Activated naive CD4-positive, alpha-beta T cell treated with anti-CD3 and anti-CD28 coated beads, Interleukin-2, amount 10 ng/mL, durations not matched to agents 7 days and 5 days (primary cell): ENCODE measurements at regions not wholly inside any gene's neighbourhood (a gene's known extent, or its start where the extent isn't known, plus 50 kb on each side); places are given as distances from the start of the nearest gene placed in this dataset.

Experiments used
- CTCF ChIA-PET: fragments of 350-600 bp; sonication (Branson Sonifier 250); formaldehyde crosslinking; loops from one replicate; lab custom pipeline; 2021; ENCODE audit warnings: antibody characterized with exemption; lab: Charles Lee
- DNase-seq: peaks from one replicate; pipeline ENCODE4 v3.0.0-alpha.2; 2020
- H3K27ac Mint-ChIP-seq: one replicate; pipeline ENCODE4 v1.8.0; 2021; ENCODE audit warnings: mild to moderate bottlenecking, moderate library complexity, mixed read lengths
- H3K27me3 Mint-ChIP-seq: one replicate; pipeline ENCODE4 v1.8.0; 2021; ENCODE audit warnings: mild to moderate bottlenecking, mixed read lengths
- H3K36me3 Mint-ChIP-seq: one replicate; pipeline ENCODE4 v1.8.0; 2021; ENCODE audit warnings: mixed read lengths
- H3K4me1 Mint-ChIP-seq: one replicate; pipeline ENCODE4 v1.8.0; 2021; ENCODE audit warnings: mixed read lengths
- H3K4me3 Mint-ChIP-seq: one replicate; pipeline ENCODE4 v1.8.0; 2021; ENCODE audit warnings: mild to moderate bottlenecking, moderate library complexity, mixed read lengths
- H3K9me3 Mint-ChIP-seq: one replicate; pipeline ENCODE4 v1.8.0; 2021; ENCODE audit warnings: mixed read lengths

DNA sequence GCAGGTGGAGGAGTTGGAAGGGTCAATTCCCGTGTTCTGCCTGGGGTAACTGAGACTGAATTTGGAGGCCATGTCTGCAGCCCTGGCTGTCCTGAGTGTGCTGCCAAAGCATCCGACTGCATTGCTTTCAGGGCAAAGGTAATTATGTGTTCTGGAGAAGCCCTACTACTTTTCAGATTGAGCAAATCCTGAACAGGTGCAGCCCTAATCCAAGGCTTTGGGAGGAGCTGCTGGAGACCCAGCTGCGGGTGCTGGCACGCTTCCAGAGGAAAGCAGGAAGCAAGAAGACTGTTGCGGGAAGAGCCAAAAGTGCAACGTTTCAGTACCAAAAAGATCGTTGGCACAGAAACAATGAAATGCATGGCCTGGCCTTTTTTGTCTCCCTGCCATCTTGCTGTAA, 73.7 kb upstream of the NRIP1 start:
- Mint-ChIP-seq H3K27ac (no peak overlapping the region), H3K4me1 (no peaks in the 10 kb centered on the region), H3K9me3 (no peaks in the 10 kb centered on the region), H3K4me3 (no peak overlapping the region), H3K36me3 (no peaks in the 10 kb centered on the region), H3K27me3 (peaks cover 8% of the 10 kb centered on the region)
- no peak for DNase-seq
- CTCF ChIA-PET: interaction anchor here (1.2 kb wide), 1 partner anchor 382 kb away, joined by 3 read pairs; no protein-coding TSS in a partner anchor

DNA sequence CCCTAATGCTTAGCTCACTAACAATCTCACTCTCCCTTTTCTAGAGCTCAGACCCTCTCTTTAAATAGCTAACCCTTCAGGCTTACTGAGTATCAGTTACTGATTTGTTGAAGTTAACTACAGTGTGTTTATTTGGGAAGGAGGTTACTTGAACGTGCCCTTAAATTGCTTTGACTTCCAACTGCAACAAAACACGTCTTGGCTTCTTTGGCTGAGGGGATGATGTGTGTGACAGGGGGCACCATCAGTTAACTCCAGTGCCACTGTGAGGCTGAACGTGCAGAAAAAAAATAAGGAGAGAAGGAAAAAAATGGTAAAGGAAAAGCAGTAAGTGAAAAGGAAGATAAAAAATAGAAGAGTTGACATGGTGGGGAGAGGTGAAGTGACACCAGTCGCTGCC, 75.1 kb upstream of the NRIP1 start:
- no peak overlapping the region for H3K4me3 Mint-ChIP-seq
- no peaks in the 10 kb centered on the region for H3K36me3 Mint-ChIP-seq
- H3K27ac Mint-ChIP-seq: no peak overlapping the region
- no peak for DNase-seq
- H3K4me1 Mint-ChIP-seq: no peaks in the 10 kb centered on the region
- H3K27me3 Mint-ChIP-seq: peaks cover 8% of the 10 kb centered on the region
- CTCF ChIA-PET: no interaction called here
- no peaks in the 10 kb centered on the region for H3K9me3 Mint-ChIP-seq

DNA sequence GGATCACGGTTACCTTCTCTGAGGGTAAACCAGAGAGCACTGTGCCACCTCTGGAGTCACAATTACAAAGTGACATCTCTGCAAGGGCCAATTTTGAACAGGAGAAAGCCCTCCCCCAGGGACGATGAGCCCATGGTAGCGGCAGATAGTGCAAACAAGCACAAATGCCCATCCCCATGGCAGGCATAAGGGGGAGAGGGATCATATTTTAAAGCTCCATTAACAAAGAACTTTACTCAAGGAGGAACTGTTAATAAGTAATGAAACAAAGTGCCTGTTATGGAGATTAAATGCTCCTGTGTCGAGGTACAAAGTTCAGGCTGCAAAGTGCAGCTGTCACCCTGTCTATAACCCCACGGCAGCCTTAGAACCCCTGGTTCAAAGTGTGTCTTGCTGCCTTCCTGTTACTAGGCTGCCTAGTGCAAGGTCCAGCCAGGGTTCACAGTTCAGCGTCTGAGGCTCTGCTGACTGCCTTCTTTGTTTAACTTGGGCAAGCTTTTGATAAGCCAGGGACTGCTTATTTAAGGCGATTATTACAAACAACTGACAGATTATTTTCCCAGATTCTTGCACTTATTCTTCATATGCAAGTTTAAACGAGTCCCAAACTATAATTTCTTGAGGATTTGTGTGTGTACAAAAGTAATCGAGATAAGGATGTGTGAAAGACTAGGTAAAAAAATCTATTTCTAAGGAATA, 75.7 kb upstream of the NRIP1 start:
- Mint-ChIP-seq H3K9me3 (no peaks in the 10 kb centered on the region), H3K27ac (no peak overlapping the region), H3K4me1 (no peaks in the 10 kb centered on the region), H3K27me3 (peaks cover 8% of the 10 kb centered on the region), H3K4me3 (no peak overlapping the region), H3K36me3 (no peaks in the 10 kb centered on the region)
- CTCF ChIA-PET: no interaction called here
- DNase-seq: no peak

DNA sequence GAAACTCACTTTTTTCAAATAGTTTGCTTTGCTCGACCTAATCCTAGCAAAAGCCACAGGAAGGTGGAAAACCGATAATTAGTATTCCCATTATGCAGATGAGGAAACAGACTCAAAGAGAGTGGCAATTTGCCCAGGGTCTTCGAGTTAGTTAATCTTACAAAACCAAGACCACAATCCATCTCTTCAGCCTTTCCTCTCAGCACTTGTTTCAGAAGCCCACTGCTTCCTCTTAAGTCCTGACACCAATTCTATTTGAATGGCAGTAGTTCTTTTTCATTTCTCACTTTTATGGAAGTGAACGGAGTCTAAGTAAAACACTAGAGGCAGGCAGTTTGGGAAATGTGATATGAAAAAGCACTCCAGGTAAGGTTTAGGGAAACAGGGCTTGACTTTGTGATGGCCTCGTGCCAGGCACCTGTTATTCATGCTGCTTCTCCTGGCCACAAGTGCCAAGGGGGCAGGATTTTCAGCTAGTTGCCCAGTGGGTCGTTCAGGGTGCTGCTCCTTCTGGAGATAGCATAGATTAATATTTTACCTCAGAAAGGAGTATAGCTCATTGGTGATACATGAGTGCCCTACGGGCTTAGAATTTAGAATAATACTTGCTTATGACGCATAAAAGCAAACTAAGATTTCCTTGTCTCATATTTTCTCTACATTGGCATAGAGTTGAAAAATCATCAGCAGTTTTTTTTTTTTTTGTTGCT, 76.6 kb upstream of the NRIP1 start:
- Mint-ChIP-seq H3K9me3 (no peaks in the 10 kb centered on the region), H3K27me3 (peaks cover 8% of the 10 kb centered on the region), H3K27ac (no peak overlapping the region), H3K4me3 (no peak overlapping the region), H3K4me1 (no peaks in the 10 kb centered on the region), H3K36me3 (no peaks in the 10 kb centered on the region)
- CTCF ChIA-PET: no interaction called here
- no peak for DNase-seq

DNA sequence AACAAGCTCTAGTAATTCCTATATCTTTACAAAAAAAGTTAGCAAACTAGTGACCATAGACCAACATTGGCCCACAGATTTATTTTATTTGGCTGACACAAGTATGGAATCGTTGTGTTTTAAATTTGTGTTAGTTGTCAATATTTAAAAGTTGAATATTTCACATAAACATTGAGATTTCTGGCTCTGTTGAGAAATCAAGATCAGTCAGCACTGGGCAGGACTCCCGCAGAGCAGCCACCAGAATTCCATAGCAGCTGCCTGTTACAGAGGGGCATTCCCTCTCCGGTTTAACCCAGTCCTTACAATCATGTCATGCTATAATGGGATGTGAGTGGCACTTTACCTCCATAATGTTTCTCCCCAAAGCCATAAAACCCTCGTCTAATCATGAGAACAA, 79.2 kb upstream of the NRIP1 start:
- H3K4me3 Mint-ChIP-seq: no peak overlapping the region
- H3K9me3 Mint-ChIP-seq: no peaks in the 10 kb centered on the region
- no peak overlapping the region for H3K27ac Mint-ChIP-seq
- no peak for DNase-seq
- no peaks in the 10 kb centered on the region for H3K4me1 Mint-ChIP-seq
- H3K27me3 Mint-ChIP-seq: peaks cover 3% of the 10 kb centered on the region
- H3K36me3 Mint-ChIP-seq: no peaks in the 10 kb centered on the region
- CTCF ChIA-PET: no interaction called here

DNA sequence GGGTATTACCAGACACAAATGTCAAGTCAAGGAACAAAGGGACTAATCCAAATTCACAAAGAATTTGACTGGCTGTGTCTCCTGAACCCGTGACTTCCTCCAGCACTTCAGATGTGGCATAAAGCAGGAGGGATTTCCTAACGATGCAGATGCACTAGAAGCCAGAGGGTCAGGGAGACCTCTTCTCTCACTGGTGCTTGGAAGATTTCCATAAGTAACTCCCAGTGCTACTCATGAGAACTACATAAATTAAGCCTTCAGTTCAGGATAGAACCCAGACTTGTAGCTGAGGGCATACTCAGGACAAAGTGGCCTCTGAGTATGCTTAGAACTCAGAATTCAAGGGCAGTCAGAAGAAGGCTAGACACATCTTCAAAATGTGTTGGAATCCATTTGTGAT, 83.6 kb upstream of the NRIP1 start:
- no peak overlapping the region for H3K27ac Mint-ChIP-seq

DNA sequence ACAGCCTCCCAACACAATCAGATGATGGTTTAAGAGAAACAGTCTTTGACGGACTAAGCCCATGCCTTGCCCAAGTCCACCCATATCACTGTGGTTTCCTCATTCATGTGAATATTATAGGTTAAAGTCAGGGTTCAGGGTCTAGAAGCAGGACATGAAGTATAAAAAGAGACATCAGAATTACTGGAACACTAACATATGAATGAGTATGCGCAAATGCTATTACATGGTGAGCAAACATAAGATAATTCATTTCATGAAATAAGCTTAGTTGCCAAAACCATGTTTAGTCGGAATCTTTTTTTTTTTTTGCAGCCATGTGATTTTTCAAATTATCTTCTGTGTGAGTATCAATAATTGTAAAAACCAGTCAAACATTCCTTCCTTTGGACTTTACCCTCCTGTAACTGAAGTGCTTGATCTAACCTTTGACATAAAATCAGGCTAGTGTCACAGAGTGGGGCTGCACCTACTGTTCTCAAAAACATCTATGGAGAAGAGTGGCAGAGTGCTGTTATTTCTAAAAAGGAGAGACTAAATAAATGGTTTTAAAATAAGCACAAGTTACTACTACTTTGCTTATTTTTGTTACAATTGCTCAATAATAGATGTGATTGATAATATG, 84.9 kb upstream of the NRIP1 start:
- H3K27me3 Mint-ChIP-seq: no peaks in the 10 kb centered on the region
- no peak overlapping the region for H3K4me3 Mint-ChIP-seq
- H3K9me3 Mint-ChIP-seq: no peaks in the 10 kb centered on the region
- H3K27ac Mint-ChIP-seq: no peak overlapping the region
- DNase-seq: no peak
- CTCF ChIA-PET: no interaction called here
- H3K36me3 Mint-ChIP-seq: no peaks in the 10 kb centered on the region
- no peaks in the 10 kb centered on the region for H3K4me1 Mint-ChIP-seq

More for the DNA sequence above, 83.6 kb upstream of the NRIP1 start:
- H3K4me1 Mint-ChIP-seq: no peaks in the 10 kb centered on the region
- CTCF ChIA-PET: no interaction called here
- no peaks in the 10 kb centered on the region for H3K27me3 Mint-ChIP-seq
- no peak overlapping the region for H3K4me3 Mint-ChIP-seq
- H3K36me3 Mint-ChIP-seq: no peaks in the 10 kb centered on the region
- no peak for DNase-seq
- no peaks in the 10 kb centered on the region for H3K9me3 Mint-ChIP-seq

DNA sequence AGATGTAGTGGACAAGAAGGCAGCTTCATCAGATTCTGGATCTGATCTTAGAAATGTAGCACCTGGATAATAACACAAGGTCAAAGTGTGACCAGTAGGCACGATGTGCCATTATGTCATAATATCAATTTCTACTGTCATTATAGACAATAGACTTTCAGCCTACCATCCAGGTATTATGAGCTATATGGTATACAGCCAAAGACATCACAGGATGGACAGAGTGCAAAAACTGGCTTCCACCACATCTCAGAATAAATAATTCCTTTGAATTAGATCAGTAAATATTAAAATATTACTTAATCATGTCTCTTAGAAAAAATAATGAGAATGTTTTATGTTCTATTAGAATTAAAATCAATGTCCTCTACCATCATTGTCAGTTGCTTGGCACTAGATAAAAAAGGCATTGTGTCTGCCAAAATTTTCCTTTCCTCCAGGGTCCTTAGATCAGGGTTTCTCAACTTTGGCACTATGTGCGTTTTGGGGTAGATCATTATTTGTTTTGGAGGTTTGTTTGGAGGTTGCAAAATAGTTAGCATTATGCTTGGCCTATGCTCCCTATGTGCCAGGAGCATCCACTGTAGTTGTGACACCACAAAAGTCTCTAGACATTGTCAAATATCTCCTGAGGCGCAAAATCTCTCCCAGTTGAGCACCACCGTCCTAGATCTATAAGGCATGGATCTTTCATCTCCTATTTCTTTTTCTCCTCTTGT, 86.7 kb upstream of the NRIP1 start:
- DNase-seq: no peak
- Mint-ChIP-seq H3K27me3 (no peaks in the 10 kb centered on the region), H3K4me3 (no peak overlapping the region), H3K27ac (no peak overlapping the region), H3K9me3 (no peaks in the 10 kb centered on the region), H3K4me1 (no peaks in the 10 kb centered on the region), H3K36me3 (no peaks in the 10 kb centered on the region)
- CTCF ChIA-PET: interaction anchor here (0.6 kb wide), 1 partner anchor 745 kb away, joined by 3 read pairs; no protein-coding TSS in a partner anchor

DNA sequence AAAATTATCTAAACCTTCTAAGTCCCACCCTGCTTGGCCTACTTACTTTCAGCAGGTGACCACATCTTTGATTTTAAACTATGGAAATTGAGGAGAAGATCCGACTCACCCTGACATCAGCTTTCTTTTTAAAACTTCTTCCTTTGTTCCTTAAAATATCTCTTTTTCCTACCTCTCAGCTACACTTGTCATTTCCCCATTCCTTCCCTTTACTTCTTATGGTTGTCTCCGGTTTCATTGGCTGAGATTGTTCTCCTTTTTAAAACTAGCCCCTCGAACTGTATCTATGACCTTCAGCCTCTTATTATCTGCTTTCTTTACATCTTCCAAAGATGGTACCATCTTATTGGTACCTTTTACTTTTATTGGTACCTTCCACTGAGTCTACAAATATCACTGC, 87.8 kb upstream of the NRIP1 start:
- Mint-ChIP-seq H3K27ac (no peak overlapping the region), H3K9me3 (peaks cover 3% of the 10 kb centered on the region)
- CTCF ChIA-PET: no interaction called here

DNA sequence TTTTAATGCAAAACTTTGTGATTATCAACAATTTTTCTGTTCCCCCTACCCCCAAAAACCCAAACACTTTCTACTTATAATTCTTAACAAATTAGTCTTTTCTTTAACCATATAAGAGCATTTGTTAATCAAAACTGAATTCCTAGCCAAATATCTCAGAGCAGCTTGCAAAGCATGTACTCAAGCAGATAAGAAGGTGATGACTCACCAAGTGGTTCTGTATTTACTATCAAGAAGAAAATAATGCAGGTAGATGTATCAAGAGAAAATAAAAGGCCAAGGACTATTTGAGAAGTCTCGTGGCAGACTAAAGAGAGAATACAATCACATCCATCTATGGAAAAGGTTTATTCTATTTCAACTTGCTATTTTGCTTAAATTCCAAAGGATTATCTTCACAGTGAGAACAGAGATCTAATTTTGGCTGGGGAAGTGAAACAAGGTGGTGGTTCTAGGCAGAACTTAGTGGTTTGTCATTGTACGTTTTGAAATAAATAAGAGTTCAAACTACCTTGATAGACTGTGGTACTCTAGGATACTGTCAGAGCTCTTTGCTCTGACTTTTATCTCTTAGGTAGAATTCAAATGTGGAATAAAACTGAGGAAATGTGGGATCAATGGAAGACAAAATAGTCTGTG, 94.7 kb upstream of the NRIP1 start:
- no peaks in the 10 kb centered on the region for H3K36me3 Mint-ChIP-seq
- no peak overlapping the region for H3K4me3 Mint-ChIP-seq
- no peaks in the 10 kb centered on the region for H3K27me3 Mint-ChIP-seq
- no peak for DNase-seq
- CTCF ChIA-PET: no interaction called here
- H3K9me3 Mint-ChIP-seq: peaks cover 5% of the 10 kb centered on the region
- no peak overlapping the region for H3K27ac Mint-ChIP-seq
- no peaks in the 10 kb centered on the region for H3K4me1 Mint-ChIP-seq

More for the DNA sequence above, 87.8 kb upstream of the NRIP1 start:
- DNase-seq: no peak
- no peaks in the 10 kb centered on the region for H3K36me3 Mint-ChIP-seq
- H3K4me1 Mint-ChIP-seq: no peaks in the 10 kb centered on the region
- H3K27me3 Mint-ChIP-seq: no peaks in the 10 kb centered on the region
- no peak overlapping the region for H3K4me3 Mint-ChIP-seq

DNA sequence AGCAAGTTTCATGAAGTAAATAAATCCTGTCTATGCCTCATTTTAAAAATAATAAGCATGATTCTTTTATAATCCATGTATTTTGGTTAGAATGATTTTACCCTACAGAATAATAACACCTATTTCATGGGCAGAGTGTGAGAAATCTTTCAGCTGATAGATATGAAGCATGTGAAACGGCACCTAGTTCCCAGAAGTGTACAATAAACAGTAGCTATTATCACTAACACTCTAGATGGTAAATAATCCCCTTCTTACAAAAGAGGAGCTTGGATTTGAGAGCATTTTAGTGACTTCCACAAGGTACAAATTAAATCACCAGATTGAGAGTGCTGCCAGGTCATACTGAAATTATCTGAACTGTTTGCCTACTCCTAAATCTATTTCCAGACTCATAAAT, 95.3 kb upstream of the NRIP1 start:
- CTCF ChIA-PET: interaction anchor here (0.6 kb wide), 1 partner anchor 393 kb away, joined by 3 read pairs; no protein-coding TSS in a partner anchor

DNA sequence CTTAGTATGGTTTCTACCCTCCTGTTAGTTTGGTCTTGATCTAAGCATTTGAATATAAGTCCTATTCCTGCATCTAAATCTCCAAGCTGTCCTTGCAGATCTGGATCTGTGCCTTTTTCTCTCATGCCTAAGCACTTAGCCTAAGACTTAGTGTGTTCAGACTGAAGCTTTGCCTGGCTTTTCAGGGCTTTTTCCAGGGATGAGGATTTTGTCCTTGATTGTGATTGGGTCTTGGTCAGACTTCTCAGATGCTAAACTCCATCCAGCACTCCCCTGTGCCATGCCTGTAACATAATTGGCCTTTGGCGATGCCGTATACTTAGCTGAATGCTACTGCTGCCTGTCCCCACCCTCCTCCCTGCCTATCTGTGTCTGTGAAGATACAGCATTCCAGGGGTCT, 98.1 kb upstream of the NRIP1 start:
- Mint-ChIP-seq H3K4me1 (no peaks in the 10 kb centered on the region), H3K36me3 (no peaks in the 10 kb centered on the region), H3K27me3 (no peaks in the 10 kb centered on the region), H3K27ac (no peak overlapping the region), H3K9me3 (peaks cover 2% of the 10 kb centered on the region), H3K4me3 (no peak overlapping the region)
- no peak for DNase-seq
- CTCF ChIA-PET: no interaction called here

More for the DNA sequence above, 95.3 kb upstream of the NRIP1 start:
- Mint-ChIP-seq H3K36me3 (no peaks in the 10 kb centered on the region), H3K9me3 (peaks cover 5% of the 10 kb centered on the region), H3K4me3 (no peak overlapping the region), H3K27me3 (no peaks in the 10 kb centered on the region), H3K4me1 (no peaks in the 10 kb centered on the region), H3K27ac (no peak overlapping the region)
- DNase-seq: no peak

DNA sequence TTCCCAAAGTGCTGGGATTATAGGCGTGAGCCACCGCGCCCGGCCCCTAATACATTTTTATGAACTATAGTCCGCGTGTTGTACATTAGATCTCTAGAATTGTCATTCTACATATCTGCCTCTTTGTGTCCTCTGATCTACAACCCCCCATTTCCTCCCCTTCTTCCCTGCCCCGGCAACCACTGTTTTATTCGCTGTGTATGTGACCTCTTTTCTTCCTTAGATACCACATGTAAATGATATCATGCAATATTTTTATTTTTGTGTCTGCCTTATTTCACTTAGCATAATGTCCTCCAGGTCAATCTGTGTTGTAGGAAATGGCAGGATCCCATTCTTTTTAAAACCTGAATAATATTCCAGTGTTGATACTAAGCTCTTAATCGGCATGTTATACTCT, 99.5 kb upstream of the NRIP1 start:
- no peaks in the 10 kb centered on the region for H3K27me3 Mint-ChIP-seq
- H3K4me1 Mint-ChIP-seq: no peaks in the 10 kb centered on the region
- H3K27ac Mint-ChIP-seq: no peak overlapping the region
- H3K36me3 Mint-ChIP-seq: no peaks in the 10 kb centered on the region
- no peak for DNase-seq
- CTCF ChIA-PET: no interaction called here
- H3K9me3 Mint-ChIP-seq: peaks cover 2% of the 10 kb centered on the region
- no peak overlapping the region for H3K4me3 Mint-ChIP-seq
